IMR-90 (cell line): ENCODE measurements at regions not wholly inside any gene's neighbourhood (a gene's known extent, or its start where the extent isn't known, plus 50 kb on each side); places are given as distances from the start of the nearest gene placed in this dataset.

Experiments used
- ATAC-seq: fragments of 200-7000 bp; cut with Tn5 transposase; 2 replicates; pipeline ENCODE4 v1.9.1; 2020; ENCODE audit warnings: low read depth, mild to moderate bottlenecking, moderate library complexity
- BruUV-seq: library from RNA; stranded (reverse); fragments of 400-500 nt; replicated peaks from 2 replicates; lab custom pipeline; 2021; lab: Mats Ljungman, UMichigan
- CTCF ChIA-PET: fragments of 300-600 bp; formaldehyde crosslinking; extraction: SDS; loops from one replicate; lab custom pipeline; 2021; ENCODE audit warnings: antibody characterized with exemption; lab: Yijun Ruan, JAX
- POLR2A ChIA-PET: fragments of 300-600 bp; sonication (Branson Sonifier 250); formaldehyde crosslinking; loops from one replicate; lab custom pipeline; 2022; ENCODE audit warnings: antibody characterized with exemption; ENCODE audit not compliant: unreplicated experiment; lab: Charles Lee
- DNase-seq: peaks from one replicate; pipeline ENCODE4 v3.0.0; 2013
- H2AFZ ChIP-seq: replicated peaks from 2 replicates; pipeline ENCODE3; 2013; ENCODE audit warnings: low read length, mild to moderate bottlenecking; ENCODE audit not compliant: poor library complexity
- H2AK5ac ChIP-seq: 2 replicates; pipeline ENCODE4 v1.6.1; 2013; ENCODE audit warnings: low read depth, low read length, inconsistent platforms
- H2AK9ac ChIP-seq: replicated peaks from 2 replicates; pipeline ENCODE3; 2013; ENCODE audit warnings: mild to moderate bottlenecking, low read depth, low read length, moderate library complexity; ENCODE audit not compliant: poor library complexity
- H2BK120ac ChIP-seq: 2 replicates; pipeline ENCODE4 v1.6.1; 2013; ENCODE audit warnings: low read depth, low read length, inconsistent platforms
- H2BK15ac ChIP-seq: 3 replicates; pipeline ENCODE4 v1.6.1; 2013; ENCODE audit warnings: low read depth, low read length, inconsistent platforms
- H2BK20ac ChIP-seq: 2 replicates; pipeline ENCODE4 v1.6.1; 2013; ENCODE audit warnings: low read depth, mild to moderate bottlenecking, inconsistent platforms, low read length, moderate library complexity
- H2BK5ac ChIP-seq: 2 replicates; pipeline ENCODE4 v1.6.1; 2013; ENCODE audit warnings: mild to moderate bottlenecking, low read depth, low read length, inconsistent platforms; ENCODE audit not compliant: poor library complexity, severe bottlenecking
- H3K14ac ChIP-seq: replicated peaks from 2 replicates; pipeline ENCODE4 v1.6.1; 2013; ENCODE audit warnings: low read depth, low read length, inconsistent platforms
- H3K18ac ChIP-seq: 2 replicates; pipeline ENCODE4 v1.6.1; 2013; ENCODE audit warnings: low read depth, low read length, control low read depth
- H3K23ac ChIP-seq: 2 replicates; pipeline ENCODE4 v1.6.1; 2013; ENCODE audit warnings: low read depth, low read length, inconsistent platforms
- H3K27ac ChIP-seq: 2 replicates; pipeline ENCODE4 v1.5.1; 2013; ENCODE audit warnings: mild to moderate bottlenecking, control low read depth, low read length; ENCODE audit not compliant: insufficient read depth
- H3K27me3 ChIP-seq: 2 replicates; pipeline ENCODE4 v1.6.1; 2013; ENCODE audit warnings: low read length; ENCODE audit not compliant: control insufficient read depth, insufficient read depth
- H3K36me3 ChIP-seq: 2 replicates; pipeline ENCODE4 v1.6.1; 2013; ENCODE audit warnings: low read length, mixed read lengths; ENCODE audit not compliant: control insufficient read depth, insufficient read depth
- H3K4ac ChIP-seq: 2 replicates; pipeline ENCODE4 v1.6.1; 2013; ENCODE audit warnings: low read depth, low read length, inconsistent platforms
- H3K4me1 ChIP-seq: 2 replicates; pipeline ENCODE4 v1.6.1; 2013; ENCODE audit warnings: low read length, mixed read lengths; ENCODE audit not compliant: control insufficient read depth, insufficient read depth
- H3K4me2 ChIP-seq: 2 replicates; pipeline ENCODE4 v1.6.1; 2013; ENCODE audit warnings: low read depth, mild to moderate bottlenecking, control low read depth, low read length, moderate library complexity
- H3K4me3 ChIP-seq: 2 replicates; pipeline ENCODE4 v1.5.1; 2013; ENCODE audit warnings: low read depth, mild to moderate bottlenecking, control low read depth, low read length, moderate library complexity; ENCODE audit not compliant: insufficient read depth
- H3K56ac ChIP-seq: 2 replicates; pipeline ENCODE4 v1.6.1; 2013; ENCODE audit warnings: low read length, inconsistent platforms; ENCODE audit not compliant: insufficient read depth; ENCODE audit errors: extremely low read depth
- H3K79me1 ChIP-seq, 2 experiments: 2 replicates each; pipeline ENCODE4 v1.6.1; 2013; ENCODE audit warnings: low read length in 2 of 2, inconsistent platforms in 1 of 2, low read depth in 1 of 2
- H3K9ac ChIP-seq: 2 replicates; pipeline ENCODE4 v1.6.1; 2013; ENCODE audit warnings: low read depth, low read length, control low read depth
- H3K9me1 ChIP-seq: 2 replicates; pipeline ENCODE4 v1.6.1; 2013; ENCODE audit warnings: low read length, inconsistent platforms; ENCODE audit not compliant: insufficient read depth
- H3K9me3 ChIP-seq: 2 replicates; pipeline ENCODE4 v1.6.1; 2013; ENCODE audit warnings: low read length; ENCODE audit not compliant: control insufficient read depth, insufficient read depth
- H4K20me1 ChIP-seq: 2 replicates; pipeline ENCODE4 v1.6.1; 2013; ENCODE audit warnings: low read length, inconsistent platforms; ENCODE audit not compliant: insufficient read depth
- H4K5ac ChIP-seq: 2 replicates; pipeline ENCODE4 v1.6.1; 2013; ENCODE audit warnings: mild to moderate bottlenecking, low read depth, low read length, control low read depth
- H4K8ac ChIP-seq, 2 experiments: 2 replicates each; pipeline ENCODE4 v1.6.1; 2013; ENCODE audit warnings: low read depth in 2 of 2, low read length in 2 of 2, control low read depth in 1 of 2, inconsistent platforms in 1 of 2
- H4K91ac ChIP-seq: 2 replicates; pipeline ENCODE4 v1.6.1; 2013; ENCODE audit warnings: low read depth, low read length, inconsistent platforms; ENCODE audit not compliant: insufficient read depth
- BHLHE40 ChIP-seq: fragments of 150-350 bp; IDR thresholded peaks from 2 replicates; pipeline ENCODE4 v1.6.1; 2016; ENCODE audit warnings: mild to moderate bottlenecking, low read depth, low read length
- CEBPB ChIP-seq: IDR thresholded peaks from 2 replicates; pipeline ENCODE4 v1.6.1; 2012; ENCODE audit warnings: low read depth, low read length, improper control_type of control experiment
- CHD1 ChIP-seq: IDR thresholded peaks from 2 replicates; pipeline ENCODE4 v1.6.1; 2012; ENCODE audit warnings: low read depth, low read length, improper control_type of control experiment
- CTCF ChIP-seq: conservative IDR thresholded peaks from 2 replicates; pipeline ENCODE4 v1.5.1; 2012; ENCODE audit warnings: mild to moderate bottlenecking, low read depth, low read length, improper control_type of control experiment
- ELK1 ChIP-seq: fragments of 150-350 bp; IDR thresholded peaks from 2 replicates; pipeline ENCODE4 v1.6.1; 2016; ENCODE audit warnings: low read depth, mild to moderate bottlenecking, low read length, moderate library complexity, borderline replicate concordance
- FOS ChIP-seq: fragments of 150-350 bp; IDR thresholded peaks from 2 replicates; pipeline ENCODE4 v1.6.1; 2016; ENCODE audit warnings: low read depth, low read length
- MAFK ChIP-seq: IDR thresholded peaks from 2 replicates; pipeline ENCODE4 v1.6.1; 2012; ENCODE audit warnings: low read depth, low read length, improper control_type of control experiment
- MAZ ChIP-seq: IDR thresholded peaks from 2 replicates; pipeline ENCODE4 v1.6.1; 2012; ENCODE audit warnings: low read depth, mild to moderate bottlenecking, low read length, improper control_type of control experiment, moderate library complexity, borderline replicate concordance
- MXI1 ChIP-seq: IDR thresholded peaks from 2 replicates; pipeline ENCODE4 v1.6.1; 2012; ENCODE audit warnings: low read depth, mild to moderate bottlenecking, low read length, moderate library complexity, borderline replicate concordance
- NFE2L2 ChIP-seq: fragments of 150-350 bp; IDR thresholded peaks from 2 replicates; pipeline ENCODE4 v1.6.1; 2016; ENCODE audit warnings: low read depth, mild to moderate bottlenecking, low read length
- POLR2A ChIP-seq: IDR thresholded peaks from 2 replicates; pipeline ENCODE4 v1.6.1; 2012; ENCODE audit warnings: mild to moderate bottlenecking, low read depth, low read length
- RAD21 ChIP-seq: IDR thresholded peaks from 2 replicates; pipeline ENCODE4 v1.6.1; 2012; ENCODE audit warnings: low read length, improper control_type of control experiment
- RCOR1 ChIP-seq: IDR thresholded peaks from 2 replicates; pipeline ENCODE4 v1.6.1; 2012; ENCODE audit warnings: mild to moderate bottlenecking, low read length, improper control_type of control experiment; ENCODE audit not compliant: insufficient replicate concordance
- RFX5 ChIP-seq: IDR thresholded peaks from 2 replicates; pipeline ENCODE4 v1.8.0; 2012; ENCODE audit warnings: low read depth, mild to moderate bottlenecking, low read length, moderate library complexity
- SMC3 ChIP-seq: fragments of 150-350 bp; IDR thresholded peaks from 2 replicates; pipeline ENCODE4 v1.6.1; 2016; ENCODE audit warnings: low read depth, mild to moderate bottlenecking, antibody characterized with exemption, low read length, moderate library complexity
- USF2 ChIP-seq: fragments of 150-350 bp; IDR thresholded peaks from 2 replicates; pipeline ENCODE4 v1.6.1; 2017; ENCODE audit warnings: mild to moderate bottlenecking, antibody characterized with exemption, low read length, low read depth
- WGBS, 2 experiments: methylation state at CpG; one replicate each; pipeline versions ENCODE4 v1.1.5 to v1.1.7; 2013; ENCODE audit warnings: missing lambda C conversion rate in 2 of 2; ENCODE audit not compliant: insufficient read length in 1 of 2; ENCODE audit errors: extremely low coverage in 2 of 2; 5-methylcytosine and 5-hydroxymethylcytosine counted together
- dilution Hi-C: fragments of 300-500 bp; cut with HindIII; formaldehyde crosslinking; loops from one replicate; pipeline ENCODE4 v1.14.3; 2018; ENCODE audit warnings: low sequenced_read_pairs; ENCODE audit not compliant: unreplicated experiment
- in situ Hi-C: fragments of 300-500 bp; cut with MboI; formaldehyde crosslinking; loops from 3 replicates; pipeline ENCODE4 v1.14.3; 2019; ENCODE audit warnings: low sequenced_read_pairs, inconsistent platforms, mixed read lengths
- intact Hi-C: fragments of 100-400 bp; cut with micrococcal nuclease; formaldehyde crosslinking; loops from 2 replicates; pipeline ENCODE4 v1.10.0; 2022

GRCh38 chr4:25986807-25987206 lies 72.8 kb downstream of the SMIM20 start:
- Histone ChIP-seq H3K9me3 (no peaks in the 10 kb centered on the region), H3K56ac (no peak overlapping the region), H3K27ac (no peak overlapping the region), H4K91ac (no peak overlapping the region), H4K5ac (no peak overlapping the region), H2AK9ac (no peak overlapping the region), H2BK20ac (no peak overlapping the region), H4K20me1 (no peaks in the 10 kb centered on the region), H3K4me1 (peaks cover 2% of the 10 kb centered on the region; the same call in 1 of the 2 replicates), H3K4me2 (no peak overlapping the region), H3K9ac (no peak overlapping the region), H3K79me1 (no peaks in the 10 kb centered on the region), H3K4me3 (no peak overlapping the region), H3K4ac (no peak overlapping the region), H3K27me3 (peaks cover 5% of the 10 kb centered on the region), H3K36me3 (no peaks in the 10 kb centered on the region), H2BK15ac (no peak overlapping the region), H2AK5ac (no peak overlapping the region), H2BK120ac (no peak overlapping the region), H4K8ac (no peak overlapping the region), H3K9me1 (0 out of 2 replicates have a peak, but pooled peaks cover 2% of the 10 kb centered on the region), H3K14ac (no peak overlapping the region), H2BK5ac (no peak overlapping the region), H3K23ac (no peak overlapping the region), H3K18ac (no peak overlapping the region), H2AFZ (no peak overlapping the region)
- dilution Hi-C loops = no loop called here
- DNase-seq (no peak), ATAC-seq (no peak)
- intact Hi-C loops = loop anchor here (5.0 to 10.0 kb wide), 3 partner anchors 75 to 735 kb away; no protein-coding TSS in a partner anchor
- no peak for TF ChIP-seq MXI1
- TF ChIP-seq RFX5 = no peak
- no peak for TF ChIP-seq FOS
- no peak for TF ChIP-seq BHLHE40
- TF ChIP-seq POLR2A = no peak
- TF ChIP-seq NFE2L2 = no peak
- TF ChIP-seq CEBPB = no peak
- no peak for TF ChIP-seq MAZ
- no peak for TF ChIP-seq USF2
- TF ChIP-seq CHD1 = no peak
- TF ChIP-seq ELK1 = no peak
- no peak for TF ChIP-seq RCOR1
- TF ChIP-seq CTCF = no peak
- TF ChIP-seq SMC3 = no peak
- TF ChIP-seq MAFK = no peak
- no peak for TF ChIP-seq RAD21
- ChIA-PET POLR2A (no interaction called here), CTCF (interaction anchor here (1.4 kb wide), 1 partner anchor 36 kb away, joined by 7 read pairs; no protein-coding TSS in a partner anchor)
- 80% methylated on average over 1 of the region's 7 CpGs; no CpG with 5 or more reads in 1 of the 2 experiments for WGBS, 2 experiments
- in situ Hi-C loops = loop anchor here (10.0 to 25.0 kb wide), 2 partner anchors 728 to 1025 kb away; no protein-coding TSS in a partner anchor
- BruUV-seq = no TSS peak
